ENCODE measurements at regions not wholly inside any gene's neighbourhood (a gene's known extent, or its start where the extent isn't known, plus 50 kb on each side); places are given as distances from the start of the nearest gene placed in this dataset.
"Not testable (repeated sequence)": the region's sequence is repeated elsewhere in the genome, so short reads cannot be mapped to it uniquely, and the experiment has no call there.

GRCh38 chr3:72533591-72534473, 314.4 kb downstream of the SHQ1 start:
- no peak for DNase-seq

- DNase-seq = no peak
Observed at GRCh38 chr3:72530426-72530825, 317.8 kb downstream of the SHQ1 start.

DNA sequence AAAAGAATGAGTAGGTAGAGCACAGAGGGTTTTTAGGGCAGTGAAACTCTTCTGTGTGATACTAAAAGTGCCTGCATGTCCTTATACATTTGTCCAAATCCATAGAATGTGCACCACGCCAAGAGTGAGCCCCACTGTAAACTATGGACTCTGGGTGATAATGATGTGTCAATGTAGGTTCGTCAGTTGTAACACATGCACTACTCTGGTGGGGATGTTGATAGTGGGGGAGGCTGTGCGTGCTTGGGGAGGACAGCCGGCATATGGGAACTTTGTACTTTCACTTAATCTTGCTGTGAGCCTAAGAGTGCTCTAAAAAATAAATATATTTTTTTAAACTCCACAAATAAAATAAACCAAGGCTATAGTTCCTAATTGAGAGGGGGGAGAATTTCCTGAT, 319.2 kb downstream of the SHQ1 start:
- DNase-seq = no peak

DNA sequence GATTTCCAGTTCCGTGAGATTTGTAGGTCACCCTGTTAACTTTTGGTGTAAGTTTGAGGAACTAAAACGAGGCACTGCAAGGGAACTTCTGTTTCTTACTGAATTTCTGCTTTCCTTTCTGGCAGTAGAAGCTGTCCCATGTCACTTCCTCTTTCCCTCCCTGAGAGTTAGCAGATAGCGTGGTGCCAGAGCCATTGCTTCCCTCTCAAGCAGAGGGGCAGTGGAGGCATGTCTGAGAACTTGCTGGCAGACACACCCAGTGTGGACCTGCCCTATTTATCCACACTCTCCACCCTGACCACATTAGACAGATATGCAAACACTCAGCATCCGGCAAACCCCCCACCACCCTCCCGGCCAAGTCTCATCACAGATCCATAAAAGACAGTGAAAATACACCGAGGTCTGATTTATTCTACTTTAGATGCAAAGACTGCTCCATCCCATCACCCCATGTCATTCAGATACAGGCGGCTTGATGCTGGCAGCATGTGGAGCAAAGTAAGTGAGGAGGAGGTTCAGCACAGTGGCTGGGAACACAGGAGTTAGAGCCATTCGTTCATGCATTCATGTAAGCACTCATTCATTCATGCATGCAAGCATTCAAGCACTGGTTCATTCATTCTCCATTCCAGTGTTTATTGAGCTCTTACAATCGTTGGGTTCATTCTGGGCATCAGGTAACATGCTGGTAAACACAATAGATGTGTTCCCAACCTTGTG, 324.7 kb downstream of the SHQ1 start:
- DNase-seq = no peak

- DNase-seq = peak; percentile 82
Observed at GRCh38 chr3:72520690-72521308, 327.4 kb downstream of the SHQ1 start.

DNA sequence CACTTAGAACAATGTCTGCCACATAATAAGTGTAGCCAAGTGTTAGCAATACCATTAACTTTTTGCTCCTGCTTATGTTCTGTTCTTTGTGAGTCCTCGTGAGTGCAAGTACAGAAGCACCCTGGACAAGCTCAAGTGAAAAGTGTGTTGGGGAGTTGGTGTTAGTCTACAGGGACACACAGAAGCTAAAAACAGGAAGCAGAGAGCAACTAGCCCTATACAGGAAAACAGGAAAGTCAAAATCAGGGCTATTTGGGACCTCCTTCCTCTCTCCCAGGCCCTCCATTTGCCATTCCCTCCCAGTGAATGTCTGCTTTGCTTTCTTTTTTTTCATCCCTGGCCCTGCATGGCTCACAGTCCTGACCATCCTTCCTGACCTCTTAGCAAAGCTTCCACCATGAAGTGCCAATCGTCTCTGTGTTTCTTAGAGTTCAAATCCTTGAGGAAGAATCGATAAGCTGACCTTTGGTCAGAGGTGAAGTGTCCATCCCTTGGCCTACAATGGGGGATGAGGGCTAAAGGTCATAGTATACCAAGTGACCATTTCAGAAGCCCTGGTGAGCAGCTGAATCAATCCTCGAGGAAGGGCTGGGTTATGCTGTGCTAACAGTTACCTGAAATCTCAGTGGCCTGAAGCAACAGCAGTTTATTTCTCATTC, 328.2 kb downstream of the SHQ1 start:
- DNase-seq = no peak

GRCh38 chr3:72517921-72518424, 330.3 kb downstream of the SHQ1 start:
- DNase-seq = no peak

DNA sequence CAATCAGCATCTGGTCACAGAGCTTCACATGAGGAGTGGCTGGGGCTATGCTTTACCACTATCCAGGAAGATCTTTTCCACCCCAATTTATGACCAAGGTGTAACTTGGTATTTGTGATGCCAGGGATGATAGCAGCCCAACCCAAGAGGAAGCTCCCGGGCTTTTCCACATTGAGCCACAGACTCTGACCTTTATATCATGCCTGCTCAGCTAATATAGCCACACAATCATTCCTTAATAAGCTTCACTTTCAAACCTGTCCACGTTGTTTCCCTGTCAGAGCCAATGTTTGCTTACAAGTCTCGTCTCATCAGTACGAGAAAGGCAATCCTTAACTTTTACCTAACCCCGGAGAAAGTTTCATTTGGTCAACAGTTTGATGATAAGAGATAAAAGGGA, 330.9 kb downstream of the SHQ1 start:
- no peak for DNase-seq

- no peak for DNase-seq
Observed at GRCh38 chr3:72516361-72516760, 331.9 kb downstream of the SHQ1 start.

DNA sequence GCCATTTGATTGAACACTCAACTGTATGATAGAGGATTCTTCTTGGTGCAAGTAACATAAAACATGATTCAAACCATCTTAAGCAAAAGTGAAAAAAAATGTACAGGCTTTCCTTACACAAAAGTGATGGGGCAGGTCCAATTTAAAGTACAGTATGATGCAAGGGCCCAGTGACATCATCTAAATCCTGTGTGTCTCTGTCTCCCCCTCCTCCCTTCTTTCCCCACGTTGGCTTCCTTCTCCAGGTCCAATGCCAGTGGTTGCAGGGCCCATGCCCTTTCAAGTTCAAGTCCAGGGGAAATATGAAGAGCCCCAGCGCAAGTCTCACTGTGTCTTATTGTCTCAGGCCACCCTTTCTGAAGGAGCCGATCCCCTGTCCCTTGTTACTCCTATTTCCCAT, 332.3 kb downstream of the SHQ1 start:
- no peak for DNase-seq

GRCh38 chr3:72515281-72515680, 333.0 kb downstream of the SHQ1 start:
- no peak for DNase-seq

DNA sequence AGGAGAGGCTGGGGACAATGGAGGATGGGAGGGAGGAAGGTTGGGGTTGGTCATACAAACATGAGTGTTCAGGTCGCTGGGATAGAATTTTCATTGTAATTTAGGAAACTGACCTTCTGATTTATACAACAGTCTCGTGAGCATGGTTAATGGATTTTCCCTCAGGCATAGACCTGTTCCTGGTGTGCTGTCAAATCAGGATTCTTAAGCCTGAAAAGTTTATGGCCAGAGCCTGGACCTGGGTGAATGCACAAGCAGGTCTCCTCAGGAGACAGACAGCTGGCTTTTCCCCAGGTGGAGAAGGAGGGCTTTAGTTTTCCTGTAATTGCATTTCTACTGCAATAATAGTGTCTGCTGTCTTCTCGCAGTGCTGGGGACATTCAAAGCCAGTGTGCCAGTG, 338.0 kb downstream of the SHQ1 start:
- no peak for DNase-seq

GRCh38 chr3:72505539-72506405, 342.5 kb downstream of the SHQ1 start:
- no peak for DNase-seq

DNA sequence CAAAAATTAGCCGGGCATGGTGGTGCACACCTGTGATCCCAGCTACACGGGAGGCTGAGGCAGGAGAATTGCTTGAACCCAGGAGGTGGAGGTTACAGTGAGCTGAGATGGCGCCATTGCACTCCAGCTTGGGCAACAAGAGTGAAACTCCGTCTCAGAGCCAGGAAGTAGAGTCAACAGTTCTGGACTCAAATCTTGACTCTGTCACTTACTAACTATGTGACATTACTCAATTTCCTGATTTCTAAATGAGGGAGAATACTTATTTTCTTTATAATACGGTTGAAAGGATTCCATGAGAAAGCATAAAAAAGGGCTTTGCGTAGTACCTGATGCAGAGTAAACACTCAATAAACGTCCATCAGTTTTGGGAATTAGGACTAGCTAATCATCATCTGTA, 350.7 kb downstream of the SHQ1 start:
- not testable (repeated sequence) for DNase-seq

- DNase-seq = no peak
Observed at GRCh38 chr3:72496051-72496670, 352.1 kb downstream of the SHQ1 start.

DNA sequence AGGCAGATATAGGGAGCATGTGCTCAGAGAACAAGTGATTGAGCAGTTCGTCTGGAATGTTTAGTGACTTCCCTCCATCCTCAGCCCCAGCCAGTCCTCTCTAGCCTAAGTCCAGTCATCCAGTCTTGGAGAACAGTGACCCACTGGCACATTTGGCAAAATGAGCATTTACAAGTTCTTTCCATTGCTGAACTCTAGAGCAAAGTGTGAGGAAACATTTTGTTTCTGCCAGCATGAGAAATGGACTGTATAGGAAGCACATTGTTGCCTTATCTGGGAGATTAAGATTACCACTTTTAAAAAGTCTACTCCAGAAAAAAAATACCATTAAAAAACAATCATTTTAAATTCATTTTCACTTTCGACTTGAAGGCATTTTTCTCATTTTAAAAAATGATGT, 353.6 kb downstream of the SHQ1 start:
- no peak for DNase-seq

DNA sequence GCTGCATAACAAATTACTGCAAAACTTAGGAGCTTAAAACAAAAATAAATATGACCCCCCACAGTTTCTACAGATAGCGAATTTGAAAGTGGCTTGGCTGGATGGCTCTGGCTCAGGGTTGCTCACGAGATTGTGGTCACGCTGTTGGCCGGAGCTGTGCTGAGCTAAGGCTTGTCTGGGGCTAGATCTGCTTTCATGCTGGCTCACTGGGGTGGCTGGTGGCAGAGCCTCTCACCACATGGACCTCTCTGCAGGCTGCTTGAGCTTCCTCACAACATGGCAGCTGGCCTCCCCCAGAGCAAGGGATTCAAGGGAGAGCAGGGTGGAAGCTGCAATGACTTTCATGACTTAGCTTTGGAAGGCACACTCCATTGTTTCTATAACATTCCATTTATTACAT, 354.1 kb downstream of the SHQ1 start:
- DNase-seq = no peak

DNA sequence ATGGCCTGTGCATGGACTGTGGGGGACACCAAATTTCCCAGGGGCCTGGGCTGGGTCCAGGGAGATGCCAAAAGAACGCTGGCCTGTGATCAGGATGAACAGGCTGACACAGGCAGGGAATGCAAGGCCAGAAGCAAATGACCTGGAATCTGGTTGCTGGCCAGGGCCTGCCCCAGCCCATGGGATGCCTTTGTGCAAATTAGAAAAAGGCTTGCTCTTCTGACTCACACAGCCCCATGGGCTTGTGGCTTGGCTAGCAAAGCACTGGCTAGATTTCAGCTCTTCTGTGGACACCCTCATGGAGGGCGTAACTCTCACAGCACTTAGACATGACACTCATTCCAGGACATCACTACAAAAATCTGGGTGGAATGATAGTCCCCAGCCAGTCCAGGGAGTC, 356.0 kb downstream of the SHQ1 start:
- no peak for DNase-seq

DNA sequence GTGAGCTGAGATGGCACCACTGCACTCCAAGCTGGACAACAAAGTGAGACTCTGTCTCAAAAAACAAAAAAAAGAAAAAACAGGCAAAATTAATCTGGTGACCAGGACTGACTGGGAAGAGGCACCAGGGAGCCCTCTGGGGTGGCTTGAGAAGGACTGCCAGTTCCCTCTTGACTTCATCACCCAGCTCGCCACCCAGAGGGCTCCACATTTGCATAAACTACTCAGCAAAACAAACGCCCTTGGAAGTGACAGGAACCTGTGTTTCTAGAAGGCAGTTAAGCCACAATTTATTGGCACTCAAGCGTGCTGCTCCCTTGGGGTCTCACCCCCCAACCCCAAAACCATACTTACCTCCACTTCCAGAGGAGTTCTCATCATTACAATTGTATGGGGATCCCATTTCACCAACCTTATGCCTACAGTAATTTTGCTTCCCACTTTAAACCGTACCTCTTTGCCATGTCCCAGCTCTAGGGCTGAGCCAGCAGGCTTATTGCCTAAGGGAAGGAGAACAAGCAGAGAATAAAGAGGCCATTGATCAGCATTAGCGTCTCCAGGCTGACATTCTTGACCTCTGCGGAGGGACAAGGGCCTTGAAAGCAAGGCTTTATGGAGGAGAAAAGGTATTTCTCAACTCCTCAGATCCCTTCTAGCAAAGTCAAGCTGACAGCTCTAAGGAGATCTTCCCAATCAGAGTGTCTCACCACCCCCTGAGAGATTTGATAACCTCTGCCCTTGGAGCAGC, 357.4 kb downstream of the SHQ1 start:
- no peak for DNase-seq

GRCh38 chr3:72489901-72490300, 358.3 kb downstream of the SHQ1 start:
- no peak for DNase-seq

DNA sequence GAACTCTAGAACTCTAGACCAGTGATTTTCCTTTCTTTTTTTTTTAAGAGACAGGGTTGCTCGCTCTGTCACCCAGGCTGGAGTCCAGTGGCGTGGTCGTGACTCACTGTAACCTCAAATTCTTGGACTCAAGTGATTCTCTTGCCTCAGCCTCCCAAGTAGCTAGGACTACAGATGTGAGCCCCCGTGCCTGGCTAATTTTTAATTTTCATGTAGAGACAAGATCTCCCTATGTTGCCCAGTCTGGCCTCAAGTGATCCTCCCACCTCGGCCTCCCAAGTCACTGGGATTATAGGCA, 359.6 kb downstream of the SHQ1 start:
- DNase-seq = no peak
